ENCODE measurements at regions not wholly inside any gene's neighbourhood (a gene's known extent, or its start where the extent isn't known, plus 50 kb on each side); places are given as distances from the start of the nearest gene placed in this dataset.

- H3K27me3 ChIP-seq (ENCODE audit: low read depth, low read length) = no peaks in the 10 kb centered on the region
- no peaks in the 10 kb centered on the region for H3K9me3 ChIP-seq (ENCODE audit: control insufficient read depth in 1 of 2, low read length in 2 of 2)
- H3K36me3 ChIP-seq (ENCODE audit: control insufficient read depth in 1 of 2, insufficient read depth in 2 of 2, low read length in 2 of 2) = no peaks in the 10 kb centered on the region
- H3K27ac ChIP-seq (ENCODE audit: low read length) = no peak overlapping the region
- H3K4me1 ChIP-seq (ENCODE audit: control insufficient read depth in 1 of 2, insufficient read depth in 2 of 2, low read length in 2 of 2) = no peaks in the 10 kb centered on the region
- H3K4me3 ChIP-seq (ENCODE audit: low read depth in 1 of 2, low read length in 2 of 2) = no peak overlapping the region
Measured at GRCh38 chr6:1191141-1191630, 120.7 kb upstream of the FOXQ1 start.

GRCh38 chr6:1190366-1190765 is 121.5 kb upstream of the FOXQ1 start:
- H3K4me3 ChIP-seq (ENCODE audit: low read depth in 1 of 2, low read length in 2 of 2) = no peak overlapping the region
- no peak overlapping the region for H3K27ac ChIP-seq (ENCODE audit: low read length)
- H3K27me3 ChIP-seq (ENCODE audit: low read depth, low read length) = no peaks in the 10 kb centered on the region
- H3K4me1 ChIP-seq (ENCODE audit: control insufficient read depth in 1 of 2, insufficient read depth in 2 of 2, low read length in 2 of 2) = no peaks in the 10 kb centered on the region
- H3K36me3 ChIP-seq (ENCODE audit: control insufficient read depth in 1 of 2, insufficient read depth in 2 of 2, low read length in 2 of 2) = no peaks in the 10 kb centered on the region
- no peaks in the 10 kb centered on the region for H3K9me3 ChIP-seq (ENCODE audit: control insufficient read depth in 1 of 2, low read length in 2 of 2)

GRCh38 chr6:1188199-1188598 is 123.7 kb upstream of the FOXQ1 start:
- Histone ChIP-seq H3K4me3 (ENCODE audit: low read depth in 1 of 2, low read length in 2 of 2) (no peak overlapping the region), H3K36me3 (ENCODE audit: control insufficient read depth in 1 of 2, insufficient read depth in 2 of 2, low read length in 2 of 2) (no peaks in the 10 kb centered on the region), H3K9me3 (ENCODE audit: control insufficient read depth in 1 of 2, low read length in 2 of 2) (no peaks in the 10 kb centered on the region), H3K27ac (ENCODE audit: low read length) (no peak overlapping the region), H3K27me3 (ENCODE audit: low read depth, low read length) (no peaks in the 10 kb centered on the region), H3K4me1 (ENCODE audit: control insufficient read depth in 1 of 2, insufficient read depth in 2 of 2, low read length in 2 of 2) (no peaks in the 10 kb centered on the region)

GRCh38 chr6:1187293-1188131 is 124.4 kb upstream of the FOXQ1 start:
- H3K36me3 ChIP-seq (ENCODE audit: control insufficient read depth in 1 of 2, insufficient read depth in 2 of 2, low read length in 2 of 2) = no peaks in the 10 kb centered on the region
- no peaks in the 10 kb centered on the region for H3K9me3 ChIP-seq (ENCODE audit: control insufficient read depth in 1 of 2, low read length in 2 of 2)
- H3K4me1 ChIP-seq (ENCODE audit: control insufficient read depth in 1 of 2, insufficient read depth in 2 of 2, low read length in 2 of 2) = no peaks in the 10 kb centered on the region
- H3K4me3 ChIP-seq (ENCODE audit: low read depth in 1 of 2, low read length in 2 of 2) = no peak overlapping the region
- no peak overlapping the region for H3K27ac ChIP-seq (ENCODE audit: low read length)
- H3K27me3 ChIP-seq (ENCODE audit: low read depth, low read length) = no peaks in the 10 kb centered on the region

GRCh38 chr6:1184318-1184717 is 127.6 kb upstream of the FOXQ1 start:
- H3K9me3 ChIP-seq (ENCODE audit: control insufficient read depth in 1 of 2, low read length in 2 of 2) = no peaks in the 10 kb centered on the region

GRCh38 chr6:1182722-1183521 is 129.0 kb upstream of the FOXQ1 start:
- Histone ChIP-seq H3K27ac (ENCODE audit: low read length) (no peak overlapping the region), H3K36me3 (ENCODE audit: control insufficient read depth in 1 of 2, insufficient read depth in 2 of 2, low read length in 2 of 2) (no peaks in the 10 kb centered on the region), H3K4me3 (ENCODE audit: low read depth in 1 of 2, low read length in 2 of 2) (no peak overlapping the region), H3K27me3 (ENCODE audit: low read depth, low read length) (no peaks in the 10 kb centered on the region), H3K9me3 (ENCODE audit: control insufficient read depth in 1 of 2, low read length in 2 of 2) (no peaks in the 10 kb centered on the region), H3K4me1 (ENCODE audit: control insufficient read depth in 1 of 2, insufficient read depth in 2 of 2, low read length in 2 of 2) (no peaks in the 10 kb centered on the region)

More at GRCh38 chr6:1184318-1184717, 127.6 kb upstream of the FOXQ1 start:
- no peaks in the 10 kb centered on the region for H3K36me3 ChIP-seq (ENCODE audit: control insufficient read depth in 1 of 2, insufficient read depth in 2 of 2, low read length in 2 of 2)
- H3K27me3 ChIP-seq (ENCODE audit: low read depth, low read length) = no peaks in the 10 kb centered on the region
- H3K4me3 ChIP-seq (ENCODE audit: low read depth in 1 of 2, low read length in 2 of 2) = no peak overlapping the region
- H3K27ac ChIP-seq (ENCODE audit: low read length) = no peak overlapping the region
- H3K4me1 ChIP-seq (ENCODE audit: control insufficient read depth in 1 of 2, insufficient read depth in 2 of 2, low read length in 2 of 2) = no peaks in the 10 kb centered on the region

- Histone ChIP-seq H3K9me3 (ENCODE audit: control insufficient read depth in 1 of 2, low read length in 2 of 2) (no peaks in the 10 kb centered on the region), H3K4me1 (ENCODE audit: control insufficient read depth in 1 of 2, insufficient read depth in 2 of 2, low read length in 2 of 2) (no peaks in the 10 kb centered on the region), H3K27me3 (ENCODE audit: low read depth, low read length) (no peaks in the 10 kb centered on the region), H3K4me3 (ENCODE audit: low read depth in 1 of 2, low read length in 2 of 2) (no peak overlapping the region), H3K36me3 (ENCODE audit: control insufficient read depth in 1 of 2, insufficient read depth in 2 of 2, low read length in 2 of 2) (no peaks in the 10 kb centered on the region), H3K27ac (ENCODE audit: low read length) (no peak overlapping the region)
Measured at GRCh38 chr6:1181939-1182605, 129.8 kb upstream of the FOXQ1 start.

- Histone ChIP-seq H3K27ac (ENCODE audit: low read length) (no peak overlapping the region), H3K4me3 (ENCODE audit: low read depth in 1 of 2, low read length in 2 of 2) (no peak overlapping the region), H3K27me3 (ENCODE audit: low read depth, low read length) (no peaks in the 10 kb centered on the region), H3K4me1 (ENCODE audit: control insufficient read depth in 1 of 2, insufficient read depth in 2 of 2, low read length in 2 of 2) (no peaks in the 10 kb centered on the region), H3K36me3 (ENCODE audit: control insufficient read depth in 1 of 2, insufficient read depth in 2 of 2, low read length in 2 of 2) (no peaks in the 10 kb centered on the region), H3K9me3 (ENCODE audit: control insufficient read depth in 1 of 2, low read length in 2 of 2) (no peaks in the 10 kb centered on the region)
Measured at GRCh38 chr6:1179571-1180459, 132.1 kb upstream of the FOXQ1 start.

- H3K4me3 ChIP-seq (ENCODE audit: low read depth in 1 of 2, low read length in 2 of 2) = no peak overlapping the region
- H3K4me1 ChIP-seq (ENCODE audit: control insufficient read depth in 1 of 2, insufficient read depth in 2 of 2, low read length in 2 of 2) = no peaks in the 10 kb centered on the region
- no peaks in the 10 kb centered on the region for H3K27me3 ChIP-seq (ENCODE audit: low read depth, low read length)
- H3K27ac ChIP-seq (ENCODE audit: low read length) = no peak overlapping the region
- no peaks in the 10 kb centered on the region for H3K9me3 ChIP-seq (ENCODE audit: control insufficient read depth in 1 of 2, low read length in 2 of 2)
- no peaks in the 10 kb centered on the region for H3K36me3 ChIP-seq (ENCODE audit: control insufficient read depth in 1 of 2, insufficient read depth in 2 of 2, low read length in 2 of 2)
Measured at GRCh38 chr6:1178590-1178989, 133.3 kb upstream of the FOXQ1 start.

- Histone ChIP-seq H3K27me3 (ENCODE audit: low read depth, low read length) (no peaks in the 10 kb centered on the region), H3K27ac (ENCODE audit: low read length) (no peak overlapping the region), H3K4me3 (ENCODE audit: low read depth in 1 of 2, low read length in 2 of 2) (no peak overlapping the region), H3K9me3 (ENCODE audit: control insufficient read depth in 1 of 2, low read length in 2 of 2) (no peaks in the 10 kb centered on the region), H3K4me1 (ENCODE audit: control insufficient read depth in 1 of 2, insufficient read depth in 2 of 2, low read length in 2 of 2) (no peaks in the 10 kb centered on the region), H3K36me3 (ENCODE audit: control insufficient read depth in 1 of 2, insufficient read depth in 2 of 2, low read length in 2 of 2) (no peaks in the 10 kb centered on the region)
Measured at GRCh38 chr6:1176567-1176966, 135.3 kb upstream of the FOXQ1 start.

Measured in muscle layer of duodenum (tissue), 2 donors.